T47D (cell line): ENCODE measurements at regions not wholly inside any gene's neighbourhood (a gene's known extent, or its start where the extent isn't known, plus 50 kb on each side); places are given as distances from the start of the nearest gene placed in this dataset.

Experiments used
- DNase-seq, 2 experiments: peaks; one replicate each; pipeline versions ENCODE4 v3.0.0 to v3.0.0-alpha.2; 2011 to 2012; ENCODE audit warnings: low read depth in 1 of 2, low spot score in 1 of 2
- JUND ChIP-seq: IDR thresholded peaks from 2 replicates; pipeline ENCODE4 v1.6.1; 2012; ENCODE audit warnings: low read depth
- in situ Hi-C: cut with HindIII; loops from 2 replicates; pipeline ENCODE4 v1.10.0; 2016; ENCODE audit warnings: low sequenced_read_pairs, low pct_unique_long_range_greater_than_20kb

GRCh38 chr10:124333931-124334330 lies 84.8 kb downstream of the OAT start:
- in situ Hi-C loops, result no loop called here
- no peak for TF ChIP-seq JUND
- DNase-seq, result no peak

GRCh38 chr10:124332426-124332825 lies 86.3 kb downstream of the OAT start:
- DNase-seq, result no peak
- in situ Hi-C loops, result no loop called here
- TF ChIP-seq JUND, result no peak

GRCh38 chr10:124329941-124330340 lies 88.8 kb downstream of the OAT start:
- in situ Hi-C loops, result no loop called here
- no peak for DNase-seq
- no peak for TF ChIP-seq JUND

GRCh38 chr10:124329362-124329761 lies 89.4 kb downstream of the OAT start:
- no peak for DNase-seq
- TF ChIP-seq JUND, result no peak
- in situ Hi-C loops, result no loop called here

- DNase-seq, result no peak
- in situ Hi-C loops, result no loop called here
- TF ChIP-seq JUND, result no peak
These were observed 90.1 kb downstream of the OAT start for GRCh38 chr10:124328477-124329220.

GRCh38 chr10:124325998-124326636 lies 92.6 kb downstream of the OAT start:
- DNase-seq, result no peak
- in situ Hi-C loops, result no loop called here
- no peak for TF ChIP-seq JUND

- no peak for TF ChIP-seq JUND
- in situ Hi-C loops, result no loop called here
These were observed 93.1 kb downstream of the OAT start for GRCh38 chr10:124325633-124325914.

GRCh38 chr10:124324856-124325632 lies 93.7 kb downstream of the OAT start:
- DNase-seq, result no peak
- in situ Hi-C loops, result no loop called here
- TF ChIP-seq JUND, result no peak

More at GRCh38 chr10:124325633-124325914, 93.1 kb downstream of the OAT start:
- no peak for DNase-seq

- in situ Hi-C loops, result no loop called here
- TF ChIP-seq JUND, result no peak
- no peak for DNase-seq
These were observed 94.3 kb downstream of the OAT start for GRCh38 chr10:124324451-124324850.

GRCh38 chr10:124323806-124324205 lies 94.9 kb downstream of the OAT start:
- in situ Hi-C loops, result no loop called here
- no peak for DNase-seq
- no peak for TF ChIP-seq JUND

- no peak for TF ChIP-seq JUND
- in situ Hi-C loops, result no loop called here
- no peak for DNase-seq
These were observed 95.5 kb downstream of the OAT start for GRCh38 chr10:124323111-124323725.

GRCh38 chr10:124322191-124322980 lies 96.3 kb downstream of the OAT start:
- in situ Hi-C loops, result no loop called here
- DNase-seq, result no peak
- TF ChIP-seq JUND, result no peak
